ENCODE measurements at regions not wholly inside any gene's neighbourhood (a gene's known extent, or its start where the extent isn't known, plus 50 kb on each side); places are given as distances from the start of the nearest gene placed in this dataset.

- WGBS, 2 experiments (ENCODE audit: insufficient coverage in 2 of 2) = 88 to 97% methylated on average over 3 to 4 of the region's 4 CpGs
- no peaks in the 10 kb centered on the region for H3K9me3 ChIP-seq (ENCODE audit: control insufficient read depth, low read length)
- H3K36me3 ChIP-seq (ENCODE audit: control insufficient read depth, insufficient read depth, low read length) = no peaks in the 10 kb centered on the region
- no peak overlapping the region for H3K27ac ChIP-seq (ENCODE audit: low read depth, low read length, severe bottlenecking)
- H3K4me3 ChIP-seq (ENCODE audit: extremely low read depth, insufficient read depth, low read length, poor library complexity, severe bottlenecking) = no peak overlapping the region
- no peaks in the 10 kb centered on the region for H3K4me1 ChIP-seq (ENCODE audit: control insufficient read depth, insufficient read depth, low read length, poor library complexity, severe bottlenecking)
Measured at GRCh38 chr2:191559569-191559968, 118.4 kb upstream of the NABP1 start.

- H3K27ac ChIP-seq (ENCODE audit: low read depth, low read length, severe bottlenecking) = no peak overlapping the region
- 92 to 93% methylated on average over 11 to 12 of the region's 13 CpGs for WGBS, 2 experiments (ENCODE audit: insufficient coverage in 2 of 2)
- H3K4me1 ChIP-seq (ENCODE audit: control insufficient read depth, insufficient read depth, low read length, poor library complexity, severe bottlenecking) = peaks cover 6% of the 10 kb centered on the region
- H3K4me3 ChIP-seq (ENCODE audit: extremely low read depth, insufficient read depth, low read length, poor library complexity, severe bottlenecking) = no peak overlapping the region
- no peaks in the 10 kb centered on the region for H3K36me3 ChIP-seq (ENCODE audit: control insufficient read depth, insufficient read depth, low read length)
- no peaks in the 10 kb centered on the region for H3K9me3 ChIP-seq (ENCODE audit: control insufficient read depth, low read length)
Measured at GRCh38 chr2:191560411-191560980, 117.4 kb upstream of the NABP1 start.

GRCh38 chr2:191565120-191565519 lies 112.8 kb upstream of the NABP1 start:
- WGBS, 2 experiments (ENCODE audit: insufficient coverage in 2 of 2) = 91 to 95% methylated on average over 3 of the region's 3 CpGs

GRCh38 chr2:191565647-191566198 lies 112.2 kb upstream of the NABP1 start:
- Histone ChIP-seq H3K9me3 (ENCODE audit: control insufficient read depth, low read length) (no peaks in the 10 kb centered on the region), H3K36me3 (ENCODE audit: control insufficient read depth, insufficient read depth, low read length) (no peaks in the 10 kb centered on the region), H3K27ac (ENCODE audit: low read depth, low read length, severe bottlenecking) (no peak overlapping the region), H3K4me1 (ENCODE audit: control insufficient read depth, insufficient read depth, low read length, poor library complexity, severe bottlenecking) (peaks cover 19% of the 10 kb centered on the region), H3K4me3 (ENCODE audit: extremely low read depth, insufficient read depth, low read length, poor library complexity, severe bottlenecking) (no peak overlapping the region)
- WGBS, 2 experiments (ENCODE audit: insufficient coverage in 2 of 2) = 83 to 88% methylated on average over 3 of the region's 4 CpGs

More at GRCh38 chr2:191565120-191565519, 112.8 kb upstream of the NABP1 start:
- Histone ChIP-seq H3K36me3 (ENCODE audit: control insufficient read depth, insufficient read depth, low read length) (no peaks in the 10 kb centered on the region), H3K9me3 (ENCODE audit: control insufficient read depth, low read length) (no peaks in the 10 kb centered on the region), H3K27ac (ENCODE audit: low read depth, low read length, severe bottlenecking) (no peak overlapping the region), H3K4me1 (ENCODE audit: control insufficient read depth, insufficient read depth, low read length, poor library complexity, severe bottlenecking) (peaks cover 15% of the 10 kb centered on the region), H3K4me3 (ENCODE audit: extremely low read depth, insufficient read depth, low read length, poor library complexity, severe bottlenecking) (no peak overlapping the region)

- no peak overlapping the region for H3K4me3 ChIP-seq (ENCODE audit: extremely low read depth, insufficient read depth, low read length, poor library complexity, severe bottlenecking)
- H3K27ac ChIP-seq (ENCODE audit: low read depth, low read length, severe bottlenecking) = no peak overlapping the region
- peaks cover 21% of the 10 kb centered on the region for H3K4me1 ChIP-seq (ENCODE audit: control insufficient read depth, insufficient read depth, low read length, poor library complexity, severe bottlenecking)
- H3K36me3 ChIP-seq (ENCODE audit: control insufficient read depth, insufficient read depth, low read length) = no peaks in the 10 kb centered on the region
- 70 to 91% methylated on average over 4 to 6 of the region's 8 CpGs for WGBS, 2 experiments (ENCODE audit: insufficient coverage in 2 of 2)
- H3K9me3 ChIP-seq (ENCODE audit: control insufficient read depth, low read length) = no peaks in the 10 kb centered on the region
Measured at GRCh38 chr2:191566344-191566743, 111.6 kb upstream of the NABP1 start.

GRCh38 chr2:191567206-191567605 lies 110.7 kb upstream of the NABP1 start:
- H3K9me3 ChIP-seq (ENCODE audit: control insufficient read depth, low read length) = no peaks in the 10 kb centered on the region
- H3K27ac ChIP-seq (ENCODE audit: low read depth, low read length, severe bottlenecking) = no peak overlapping the region
- peaks cover 26% of the 10 kb centered on the region for H3K4me1 ChIP-seq (ENCODE audit: control insufficient read depth, insufficient read depth, low read length, poor library complexity, severe bottlenecking)
- no peaks in the 10 kb centered on the region for H3K36me3 ChIP-seq (ENCODE audit: control insufficient read depth, insufficient read depth, low read length)
- no peak overlapping the region for H3K4me3 ChIP-seq (ENCODE audit: extremely low read depth, insufficient read depth, low read length, poor library complexity, severe bottlenecking)
- 100% methylated on average over 3 of the region's 3 CpGs for WGBS, 2 experiments (ENCODE audit: insufficient coverage in 2 of 2)

- Histone ChIP-seq H3K4me1 (ENCODE audit: control insufficient read depth, insufficient read depth, low read length, poor library complexity, severe bottlenecking) (peaks cover 29% of the 10 kb centered on the region), H3K9me3 (ENCODE audit: control insufficient read depth, low read length) (no peaks in the 10 kb centered on the region), H3K36me3 (ENCODE audit: control insufficient read depth, insufficient read depth, low read length) (no peaks in the 10 kb centered on the region), H3K4me3 (ENCODE audit: extremely low read depth, insufficient read depth, low read length, poor library complexity, severe bottlenecking) (no peak overlapping the region), H3K27ac (ENCODE audit: low read depth, low read length, severe bottlenecking) (no peak overlapping the region)
- WGBS, 2 experiments (ENCODE audit: insufficient coverage in 2 of 2) = 43 to 60% methylated on average over 1 to 2 of the region's 2 CpGs
Measured at GRCh38 chr2:191569025-191569424, 108.9 kb upstream of the NABP1 start.

GRCh38 chr2:191571163-191571769 lies 106.7 kb upstream of the NABP1 start:
- no peaks in the 10 kb centered on the region for H3K36me3 ChIP-seq (ENCODE audit: control insufficient read depth, insufficient read depth, low read length)
- no peak overlapping the region for H3K4me3 ChIP-seq (ENCODE audit: extremely low read depth, insufficient read depth, low read length, poor library complexity, severe bottlenecking)
- WGBS, 2 experiments (ENCODE audit: insufficient coverage in 2 of 2) = 33 to 53% methylated on average over 3 of the region's 6 CpGs
- peak overlapping the region; percentile 16 for H3K27ac ChIP-seq (ENCODE audit: low read depth, low read length, severe bottlenecking)
- no peaks in the 10 kb centered on the region for H3K9me3 ChIP-seq (ENCODE audit: control insufficient read depth, low read length)
- peaks cover 20% of the 10 kb centered on the region for H3K4me1 ChIP-seq (ENCODE audit: control insufficient read depth, insufficient read depth, low read length, poor library complexity, severe bottlenecking)

- WGBS, 2 experiments (ENCODE audit: insufficient coverage in 2 of 2) = 92 to 100% methylated on average over 4 of the region's 5 CpGs
- H3K36me3 ChIP-seq (ENCODE audit: control insufficient read depth, insufficient read depth, low read length) = no peaks in the 10 kb centered on the region
- H3K4me3 ChIP-seq (ENCODE audit: extremely low read depth, insufficient read depth, low read length, poor library complexity, severe bottlenecking) = no peak overlapping the region
- no peak overlapping the region for H3K27ac ChIP-seq (ENCODE audit: low read depth, low read length, severe bottlenecking)
- peaks cover 18% of the 10 kb centered on the region for H3K4me1 ChIP-seq (ENCODE audit: control insufficient read depth, insufficient read depth, low read length, poor library complexity, severe bottlenecking)
- H3K9me3 ChIP-seq (ENCODE audit: control insufficient read depth, low read length) = no peaks in the 10 kb centered on the region
Measured at GRCh38 chr2:191572319-191572718, 105.6 kb upstream of the NABP1 start.

GRCh38 chr2:191573216-191573615 lies 104.7 kb upstream of the NABP1 start:
- H3K4me3 ChIP-seq (ENCODE audit: extremely low read depth, insufficient read depth, low read length, poor library complexity, severe bottlenecking) = no peak overlapping the region
- H3K36me3 ChIP-seq (ENCODE audit: control insufficient read depth, insufficient read depth, low read length) = no peaks in the 10 kb centered on the region
- no peak overlapping the region for H3K27ac ChIP-seq (ENCODE audit: low read depth, low read length, severe bottlenecking)
- WGBS, 2 experiments (ENCODE audit: insufficient coverage in 2 of 2) = no CpG with 5 or more reads among the region's 1 CpG
- H3K4me1 ChIP-seq (ENCODE audit: control insufficient read depth, insufficient read depth, low read length, poor library complexity, severe bottlenecking) = peaks cover 18% of the 10 kb centered on the region
- no peaks in the 10 kb centered on the region for H3K9me3 ChIP-seq (ENCODE audit: control insufficient read depth, low read length)

GRCh38 chr2:191574232-191574631 lies 103.7 kb upstream of the NABP1 start:
- Histone ChIP-seq H3K4me1 (ENCODE audit: control insufficient read depth, insufficient read depth, low read length, poor library complexity, severe bottlenecking) (peaks cover 18% of the 10 kb centered on the region), H3K9me3 (ENCODE audit: control insufficient read depth, low read length) (no peaks in the 10 kb centered on the region), H3K4me3 (ENCODE audit: extremely low read depth, insufficient read depth, low read length, poor library complexity, severe bottlenecking) (no peak overlapping the region), H3K27ac (ENCODE audit: low read depth, low read length, severe bottlenecking) (no peak overlapping the region), H3K36me3 (ENCODE audit: control insufficient read depth, insufficient read depth, low read length) (no peaks in the 10 kb centered on the region)
- WGBS, 2 experiments (ENCODE audit: insufficient coverage in 2 of 2) = no CpG with 5 or more reads among the region's 2 CpGs
